ENCODE measurements at regions not wholly inside any gene's neighbourhood (a gene's known extent, or its start where the extent isn't known, plus 50 kb on each side); places are given as distances from the start of the nearest gene placed in this dataset.

DNA sequence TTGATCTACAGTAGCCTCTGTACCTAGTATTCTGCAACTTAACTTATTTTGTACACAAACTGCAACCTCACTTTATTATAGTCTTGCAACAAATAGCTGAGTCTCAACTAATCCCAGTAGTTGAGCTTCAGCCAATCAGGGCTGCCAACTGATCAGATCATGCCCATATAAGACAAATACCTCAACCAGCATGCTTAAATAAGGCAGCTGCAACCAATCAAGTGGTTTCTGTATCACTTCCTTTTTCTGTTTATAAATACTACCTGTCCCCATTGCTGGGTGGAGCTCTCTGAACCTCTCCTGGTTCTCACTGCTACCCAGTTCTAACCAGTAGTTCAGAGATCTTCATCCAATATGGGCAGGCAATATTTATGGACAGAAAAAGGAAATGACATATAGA is 248.5 kb upstream of the FBXO33 start:
- Histone ChIP-seq H2AK5ac (ENCODE audit: insufficient read length, low read length) (no peak overlapping the region), H3T11ph (ENCODE audit: low read length) (no peak overlapping the region), H2BK5ac (ENCODE audit: insufficient read length, low read length) (no peak overlapping the region), H3K27ac (ENCODE audit: insufficient read length, low read depth, low read length) (no peak overlapping the region), H3K79me1 (ENCODE audit: insufficient read depth, low read depth, low read length, poor library complexity, severe bottlenecking) (no peaks in the 10 kb centered on the region), H2AFZ (ENCODE audit: low read length) (no peak overlapping the region), H3K56ac (ENCODE audit: insufficient read length, low read depth, low read length) (no peak overlapping the region), H3K9ac (ENCODE audit: extremely low read depth, insufficient read length, low read length) (no peak overlapping the region), H3K4me2 (ENCODE audit: insufficient read depth, insufficient read length, low read length) (no peak overlapping the region), H3K79me2 (ENCODE audit: insufficient read depth, low read length) (no peaks in the 10 kb centered on the region), H3K23ac (ENCODE audit: insufficient read length, low read depth, low read length) (no peak overlapping the region), H3K4me1 (ENCODE audit: insufficient read depth, low read length) (no peaks in the 10 kb centered on the region), H3K14ac (ENCODE audit: insufficient read depth, low read length) (no peak overlapping the region), H3K4ac (ENCODE audit: low read depth, low read length) (no peak overlapping the region), H3K23me2 (ENCODE audit: insufficient read length, low read depth, low read length, poor library complexity, severe bottlenecking) (no peaks in the 10 kb centered on the region), H2BK15ac (ENCODE audit: low read depth, low read length) (no peak overlapping the region), H2BK12ac (ENCODE audit: insufficient read length, low read depth, low read length) (no peak overlapping the region), H3K18ac (ENCODE audit: insufficient read length, low read depth, low read length) (no peak overlapping the region), H4K91ac (ENCODE audit: insufficient read length, low read depth, low read length) (no peak overlapping the region), H2BK120ac (ENCODE audit: low read depth, low read length, poor library complexity, severe bottlenecking) (no peak overlapping the region), H4K5ac (ENCODE audit: insufficient read length, low read depth, low read length) (no peak overlapping the region), H2BK20ac (ENCODE audit: low read depth, low read length, poor library complexity, severe bottlenecking) (no peak overlapping the region), H3K9me3 (ENCODE audit: control insufficient read depth, low read depth, low read length) (no peaks in the 10 kb centered on the region), H4K20me1 (ENCODE audit: control insufficient read depth, insufficient read depth, insufficient read length) (no peaks in the 10 kb centered on the region), H4K8ac (replicated peaks; ENCODE audit: insufficient read length, low read depth, low read length) (no peak overlapping the region), H3K27me3 (ENCODE audit: insufficient read depth, low read length) (no peaks in the 10 kb centered on the region)
- no peak overlapping the region for H3K27ac Mint-ChIP-seq
- no peaks in the 10 kb centered on the region for H3K9me3 Mint-ChIP-seq
- TF ChIP-seq, protein P1, sequence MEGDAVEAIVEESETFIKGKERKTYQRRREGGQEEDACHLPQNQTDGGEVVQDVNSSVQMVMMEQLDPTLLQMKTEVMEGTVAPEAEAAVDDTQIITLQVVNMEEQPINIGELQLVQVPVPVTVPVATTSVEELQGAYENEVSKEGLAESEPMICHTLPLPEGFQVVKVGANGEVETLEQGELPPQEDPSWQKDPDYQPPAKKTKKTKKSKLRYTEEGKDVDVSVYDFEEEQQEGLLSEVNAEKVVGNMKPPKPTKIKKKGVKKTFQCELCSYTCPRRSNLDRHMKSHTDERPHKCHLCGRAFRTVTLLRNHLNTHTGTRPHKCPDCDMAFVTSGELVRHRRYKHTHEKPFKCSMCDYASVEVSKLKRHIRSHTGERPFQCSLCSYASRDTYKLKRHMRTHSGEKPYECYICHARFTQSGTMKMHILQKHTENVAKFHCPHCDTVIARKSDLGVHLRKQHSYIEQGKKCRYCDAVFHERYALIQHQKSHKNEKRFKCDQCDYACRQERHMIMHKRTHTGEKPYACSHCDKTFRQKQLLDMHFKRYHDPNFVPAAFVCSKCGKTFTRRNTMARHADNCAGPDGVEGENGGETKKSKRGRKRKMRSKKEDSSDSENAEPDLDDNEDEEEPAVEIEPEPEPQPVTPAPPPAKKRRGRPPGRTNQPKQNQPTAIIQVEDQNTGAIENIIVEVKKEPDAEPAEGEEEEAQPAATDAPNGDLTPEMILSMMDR (conservative IDR thresholded peaks at IDR 0.05): no peak
- no peak overlapping the region for H3K4me3 Mint-ChIP-seq
- no peaks in the 10 kb centered on the region for H3K27me3 Mint-ChIP-seq (ENCODE audit: low read depth)
- no peaks in the 10 kb centered on the region for H3K36me3 Mint-ChIP-seq (ENCODE audit: insufficient read depth in 1 of 3, low read depth in 3 of 3)
- no peak for DNase-seq
- peaks cover 32 to 39% of the 10 kb centered on the region in 2 experiments for H3K4me1 Mint-ChIP-seq
